ENCODE measurements at regions not wholly inside any gene's neighbourhood (a gene's known extent, or its start where the extent isn't known, plus 50 kb on each side); places are given as distances from the start of the nearest gene placed in this dataset.

GRCh38 chr6:105504706-105505105, 101.8 kb upstream of the PREP start:
- no peak for DNase-seq

- DNase-seq: no peak
Measured at GRCh38 chr6:105503641-105504040, 100.8 kb upstream of the PREP start.

- DNase-seq: no peak
Measured at GRCh38 chr6:105501826-105502344, 99.0 kb upstream of the PREP start.

- no peak for DNase-seq
Measured at GRCh38 chr6:105501246-105501645, 98.4 kb upstream of the PREP start.

GRCh38 chr6:105500693-105501092, 97.8 kb upstream of the PREP start:
- no peak for DNase-seq

- no peak for DNase-seq
Measured at GRCh38 chr6:105499931-105500330, 97.0 kb upstream of the PREP start.

- DNase-seq: no peak
Measured at GRCh38 chr6:105499136-105499870, 96.4 kb upstream of the PREP start.

GRCh38 chr6:105497549-105497948, 94.7 kb upstream of the PREP start:
- no peak for DNase-seq

GRCh38 chr6:105495515-105495914, 92.6 kb upstream of the PREP start:
- no peak for DNase-seq

GRCh38 chr6:105494688-105495087, 91.8 kb upstream of the PREP start:
- DNase-seq: no peak

GRCh38 chr6:105493736-105494135, 90.9 kb upstream of the PREP start:
- no peak for DNase-seq

GRCh38 chr6:105492706-105493673, 90.1 kb upstream of the PREP start:
- peak; percentile 49 for DNase-seq

GRCh38 chr6:105489216-105489530, 86.3 kb upstream of the PREP start:
- no peak for DNase-seq

- DNase-seq: peak; percentile 60
Measured at GRCh38 chr6:105488516-105489215, 85.8 kb upstream of the PREP start.

GRCh38 chr6:105487040-105487790, 84.3 kb upstream of the PREP start:
- DNase-seq: no peak

GRCh38 chr6:105485456-105485855, 82.6 kb upstream of the PREP start:
- DNase-seq: peak; percentile 79

- peak; percentile 45 for DNase-seq
Measured at GRCh38 chr6:105484238-105485161, 81.6 kb upstream of the PREP start.

GRCh38 chr6:105483492-105483891, 80.6 kb upstream of the PREP start:
- no peak for DNase-seq

- DNase-seq: no peak
Measured at GRCh38 chr6:105482921-105483320, 80.0 kb upstream of the PREP start.

- DNase-seq: peak; percentile 81
Measured at GRCh38 chr6:105482227-105482844, 79.5 kb upstream of the PREP start.

GRCh38 chr6:105476978-105477377, 74.1 kb upstream of the PREP start:
- DNase-seq: no peak

All from RPMI8226 (cell line).